ENCODE measurements at regions not wholly inside any gene's neighbourhood (a gene's known extent, or its start where the extent isn't known, plus 50 kb on each side); places are given as distances from the start of the nearest gene placed in this dataset.
A peak's percentile ranks its signal among the peaks of the same experiment; 100 is the strongest.
"Not testable (repeated sequence)": the region's sequence is repeated elsewhere in the genome, so short reads cannot be mapped to it uniquely, and the experiment has no call there.

DNA sequence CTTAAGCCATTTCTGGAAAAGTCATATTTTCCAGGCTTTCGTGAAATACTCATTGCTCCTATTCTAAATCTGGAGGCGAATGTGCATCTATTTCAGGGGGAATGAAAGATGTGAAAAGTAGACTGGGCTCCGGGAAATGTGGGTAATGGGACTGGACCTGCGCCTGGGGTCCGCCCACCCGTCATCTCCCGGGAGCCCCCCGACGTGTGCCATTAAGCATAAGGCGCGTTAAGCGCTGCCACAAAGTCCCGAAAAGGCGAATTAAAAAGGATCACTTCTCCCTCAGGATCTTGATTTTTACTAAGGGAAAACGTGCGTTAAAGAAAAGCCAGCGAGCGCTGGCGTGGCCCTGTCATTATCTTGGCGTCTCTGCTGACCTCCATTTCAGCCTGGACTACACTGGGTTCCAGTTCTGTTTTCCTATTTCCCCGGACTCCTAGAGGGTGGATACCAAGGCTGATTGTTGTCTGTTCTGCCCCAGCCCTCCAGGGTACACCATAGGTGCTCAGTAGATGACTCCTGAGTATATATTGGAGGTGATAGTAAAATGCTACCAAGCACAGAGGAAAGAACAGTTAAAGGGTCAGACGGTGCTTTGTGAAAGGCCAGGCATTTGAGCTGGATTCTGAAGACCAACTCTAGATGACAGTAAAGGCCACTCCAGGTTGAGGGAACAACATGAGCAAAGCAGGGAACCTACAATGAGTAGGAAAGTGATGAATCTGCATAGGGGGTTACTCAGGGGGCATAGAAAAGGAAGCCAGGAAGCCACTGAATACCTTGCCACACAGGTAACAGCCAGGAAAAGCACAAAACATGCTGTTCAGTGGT is 89.2 kb upstream of the ARID1B start:
- DNase-seq: no peak

DNA sequence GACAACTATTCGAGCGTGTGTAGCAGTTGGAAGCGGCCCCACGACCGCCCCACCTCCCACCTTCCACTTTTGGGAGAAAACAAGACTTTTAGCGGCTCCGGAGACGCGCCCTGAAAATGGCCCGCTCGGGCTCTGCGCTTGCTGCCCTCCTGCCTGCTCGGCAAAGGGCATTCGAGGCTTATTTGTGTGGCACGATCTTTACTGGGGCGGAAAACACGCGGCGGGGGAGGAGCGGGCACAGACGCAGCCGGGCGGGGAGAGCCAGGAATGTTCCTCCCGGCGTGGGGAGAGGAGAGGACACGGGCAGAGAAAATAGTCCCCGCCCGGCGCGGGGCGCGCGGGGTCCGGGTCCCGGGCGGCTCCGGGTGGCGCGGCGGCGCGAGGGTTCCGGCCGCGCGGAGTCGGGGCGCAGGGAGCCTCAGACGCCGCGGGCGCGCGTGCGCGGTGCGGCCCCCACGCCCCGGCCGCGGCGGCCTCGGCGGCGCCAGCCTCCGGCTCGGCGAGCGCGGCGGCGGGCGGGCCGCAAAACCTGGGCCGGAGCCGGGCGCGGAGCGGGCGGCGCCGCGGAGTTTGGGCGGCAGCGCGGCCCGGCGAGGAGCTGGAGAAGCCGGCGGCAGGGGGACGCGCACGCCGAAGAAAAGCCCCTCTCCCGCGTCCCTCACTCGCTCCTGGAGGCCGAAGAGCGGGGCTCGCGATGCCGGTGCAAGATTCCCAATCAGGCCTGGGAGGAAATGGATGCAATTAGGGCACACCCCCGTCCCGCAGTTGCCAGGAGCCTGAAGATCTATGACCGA is 90.0 kb upstream of the ARID1B start:
- DNase-seq: peak; percentile 94

DNA sequence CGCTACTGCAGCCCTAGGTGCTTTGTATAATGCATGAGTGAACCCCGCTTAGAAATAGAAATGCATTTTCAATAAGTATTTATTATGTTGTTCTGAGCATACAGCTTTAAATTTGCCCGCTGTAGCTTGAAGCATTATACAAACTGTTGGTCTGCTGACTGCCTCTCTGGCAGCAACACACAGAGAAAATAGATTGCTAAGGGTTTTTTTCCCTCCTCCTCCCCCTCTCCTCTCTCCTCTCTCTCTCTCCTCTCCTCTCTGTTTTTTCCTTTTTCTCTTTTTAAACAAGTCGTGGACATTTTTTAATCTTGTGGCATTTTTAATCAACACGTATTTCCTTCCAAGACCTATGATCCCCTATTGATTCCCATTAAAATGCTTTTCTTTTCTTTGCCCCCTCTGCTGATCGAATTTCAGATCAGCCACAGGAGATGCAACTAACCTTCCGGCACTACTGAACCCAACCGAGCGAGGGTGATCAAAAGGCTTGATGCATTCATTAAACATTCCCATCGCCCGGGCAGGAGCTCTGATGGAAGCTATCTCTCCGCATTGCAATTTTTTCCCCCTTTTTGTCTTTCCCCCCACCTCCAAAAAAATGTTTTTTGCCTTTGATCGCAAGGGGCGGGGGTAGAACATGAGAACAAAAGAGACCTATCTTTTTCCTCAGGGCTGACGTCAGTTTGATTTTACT is 90.7 kb upstream of the ARID1B start:
- DNase-seq: peak; percentile 94

DNA sequence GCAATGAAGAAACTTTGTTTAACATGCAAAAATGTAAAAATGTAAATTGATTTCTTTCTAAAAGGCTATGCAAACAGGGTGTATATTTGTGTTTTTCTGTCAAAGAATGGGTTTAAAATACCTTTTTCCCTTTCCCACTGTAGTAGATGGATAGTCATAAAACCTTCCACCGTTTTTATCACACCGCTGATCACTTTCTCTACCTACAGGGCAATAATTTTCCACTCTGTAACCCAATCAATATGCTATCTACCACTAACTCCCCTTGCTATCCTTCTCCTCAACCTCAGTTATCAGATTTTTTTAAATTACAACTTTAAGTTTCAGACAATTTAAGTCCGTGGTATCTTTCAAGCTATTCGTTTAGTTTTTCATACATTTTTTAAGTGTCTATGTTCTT is 91.4 kb upstream of the ARID1B start:
- no peak for DNase-seq

DNA sequence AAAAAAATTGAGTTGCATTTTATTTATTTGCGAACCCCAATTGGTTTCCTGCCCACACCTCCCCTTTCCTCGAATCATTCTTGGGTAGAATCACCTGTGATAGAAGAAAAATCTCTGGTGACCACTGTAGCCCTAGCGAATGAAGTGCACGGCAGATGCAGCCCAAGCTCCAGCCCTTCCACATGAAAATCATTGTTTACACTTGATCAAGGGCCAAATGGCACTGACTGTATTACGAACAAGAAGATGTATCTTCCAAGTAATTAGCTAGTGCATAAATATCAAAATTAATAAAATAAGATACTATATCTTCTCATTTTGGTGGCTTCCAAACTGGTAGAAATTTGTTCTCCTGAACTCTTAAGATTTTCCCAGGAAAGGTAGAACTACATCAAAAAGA is 93.4 kb upstream of the ARID1B start:
- DNase-seq: no peak

DNA sequence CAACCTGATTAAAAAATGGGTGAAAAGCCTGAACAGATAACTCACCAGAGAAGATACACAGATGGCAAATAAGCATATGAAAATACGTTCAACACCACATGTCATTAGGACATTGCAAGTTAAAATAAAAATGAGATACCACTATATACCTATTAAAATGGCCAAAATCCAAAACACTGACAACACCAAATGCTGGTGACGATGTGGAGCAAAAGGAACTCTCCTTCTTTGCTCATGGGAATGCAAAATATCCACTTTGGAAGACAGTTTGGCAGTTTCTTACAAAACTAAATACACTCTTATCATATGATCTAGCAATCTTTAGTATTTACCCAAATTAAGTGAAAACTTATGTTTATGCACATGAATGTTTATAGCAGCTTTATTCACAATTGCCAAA is 100.5 kb upstream of the ARID1B start:
- no peak for DNase-seq

DNA sequence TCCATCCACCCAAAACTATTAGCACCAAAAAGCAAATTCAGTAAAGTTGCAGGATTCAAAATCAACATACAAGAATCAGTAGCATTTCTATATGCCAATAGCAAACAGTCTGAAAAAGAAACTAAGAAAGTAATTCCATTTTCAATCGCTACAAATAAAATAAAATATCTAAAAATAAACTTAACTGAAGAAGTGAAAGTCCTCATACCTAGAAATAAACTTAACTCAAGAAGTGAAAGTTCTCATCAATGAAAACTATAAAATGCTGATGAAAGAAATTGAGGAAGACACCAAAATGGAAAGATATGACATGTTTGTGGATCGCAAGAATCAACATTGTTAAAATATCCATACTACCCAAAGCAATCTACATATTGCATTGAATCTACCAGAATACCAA is 103.0 kb upstream of the ARID1B start:
- no peak for DNase-seq

DNA sequence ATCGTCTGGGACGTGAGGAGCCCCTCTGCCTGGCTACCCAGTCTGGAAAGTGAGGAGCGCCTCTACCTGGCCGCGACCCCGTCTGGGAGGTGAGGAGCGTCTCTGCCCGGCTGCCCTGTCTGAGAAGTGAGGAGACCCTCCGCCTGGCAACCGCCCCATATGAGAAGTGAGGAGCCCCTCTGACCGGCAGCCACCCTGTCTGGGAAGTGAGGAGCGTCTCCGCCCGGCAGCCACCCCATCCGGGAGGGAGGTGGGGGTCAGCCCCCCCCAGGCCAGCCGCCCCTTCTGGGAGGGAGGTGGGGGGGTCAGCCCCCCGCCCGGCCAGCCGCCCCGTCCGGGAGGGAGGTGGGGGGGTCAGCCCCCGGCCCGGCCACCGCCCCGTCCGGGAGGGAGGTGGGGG is 107.1 kb upstream of the ARID1B start:
- not testable (repeated sequence) for DNase-seq

DNA sequence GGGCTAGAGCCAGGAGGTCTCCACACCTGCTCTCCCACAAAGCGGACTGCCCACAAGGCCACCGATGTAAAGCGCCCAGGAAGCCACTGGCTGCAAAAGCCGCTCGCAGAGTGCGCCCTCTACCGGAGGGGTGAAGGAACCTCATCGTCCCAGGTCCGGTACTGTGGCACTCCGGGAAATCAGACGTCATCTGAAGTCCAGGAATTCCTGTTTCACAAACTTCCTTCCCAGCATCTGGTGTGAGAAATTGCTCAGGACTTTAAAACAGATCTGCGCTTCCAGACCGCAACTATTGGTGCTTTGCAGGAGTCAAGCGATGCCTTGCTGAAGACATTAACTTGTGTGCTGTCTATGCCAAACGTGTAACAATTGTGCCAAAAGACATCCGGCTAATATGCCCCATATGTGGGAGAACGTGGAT is 115.1 kb upstream of the ARID1B start:
- DNase-seq: no peak

DNA sequence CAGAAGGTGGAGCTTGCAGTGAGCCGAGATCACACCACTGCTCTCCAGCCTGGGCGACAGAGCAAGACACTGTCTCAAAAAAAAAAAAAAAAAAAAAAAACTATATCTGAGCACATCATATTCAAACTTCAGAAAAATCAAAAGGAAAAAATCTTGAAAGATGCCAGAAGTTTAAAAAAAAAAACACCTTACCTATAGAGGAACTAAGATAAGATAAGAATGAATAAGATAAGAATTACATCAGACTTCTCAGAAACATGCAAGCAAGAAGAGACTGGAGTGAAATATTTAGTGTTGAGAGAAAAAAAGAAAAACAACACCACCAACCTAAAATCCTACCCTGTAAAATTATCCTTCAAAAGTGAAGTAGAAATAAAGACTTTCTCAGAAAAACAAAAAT is 116.8 kb upstream of the ARID1B start:
- no peak for DNase-seq

DNA sequence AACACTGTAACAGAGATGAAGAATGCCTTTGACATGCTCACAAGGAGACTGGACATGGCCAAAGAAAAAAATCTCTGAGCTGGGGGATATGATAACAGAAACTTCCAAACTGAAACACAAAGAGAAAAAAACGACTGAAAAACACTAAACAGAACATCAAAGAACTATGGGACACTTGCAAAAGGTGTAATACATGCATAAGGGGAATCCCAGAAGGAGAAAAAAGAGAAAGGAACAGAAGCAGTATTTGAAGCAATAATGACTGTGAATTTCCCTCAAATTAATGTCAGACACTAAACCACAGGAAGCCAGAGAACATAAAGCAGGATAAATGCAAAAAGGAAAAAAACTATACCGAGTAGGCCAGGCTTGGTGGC is 117.4 kb upstream of the ARID1B start:
- DNase-seq: no peak

DNA sequence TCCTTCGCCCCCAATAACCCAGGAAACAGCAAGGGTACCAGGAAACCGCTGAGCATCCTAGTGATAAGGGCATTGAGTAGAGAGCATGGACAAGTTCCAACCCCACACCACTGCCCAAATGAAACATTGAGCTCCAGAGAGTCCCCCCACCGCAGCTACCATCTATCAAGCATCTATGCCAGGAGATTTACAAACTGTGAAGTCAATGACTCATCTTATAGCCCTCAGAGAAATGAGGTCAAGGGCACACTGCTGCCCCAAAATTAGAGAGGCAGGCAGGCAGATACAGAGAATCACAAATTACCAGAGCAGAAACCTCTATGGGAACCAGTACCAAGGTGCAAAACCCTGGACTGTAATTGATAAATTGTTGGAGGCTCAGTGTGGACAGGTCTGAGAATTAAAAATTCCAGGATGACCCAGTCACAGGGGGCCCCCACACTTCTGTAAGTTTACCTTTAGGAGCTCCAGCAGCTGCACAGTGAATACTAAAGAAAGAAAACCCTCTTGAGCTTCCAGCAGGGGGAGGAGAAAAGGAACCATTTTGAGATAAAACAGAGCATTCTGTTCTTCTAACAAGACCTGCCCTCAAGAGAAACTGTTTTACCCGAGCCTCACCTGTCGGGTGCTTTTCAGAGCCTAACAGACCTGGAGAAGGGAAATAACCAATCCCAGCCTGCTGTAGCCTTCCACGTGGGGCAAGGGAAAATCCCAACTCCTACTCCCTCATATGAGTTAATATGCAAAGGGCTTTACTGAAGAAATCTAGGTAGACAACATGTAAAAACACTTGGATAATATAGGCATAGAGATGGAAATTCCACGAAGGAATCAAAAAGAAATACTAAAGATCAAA is 118.0 kb upstream of the ARID1B start:
- no peak for DNase-seq

DNA sequence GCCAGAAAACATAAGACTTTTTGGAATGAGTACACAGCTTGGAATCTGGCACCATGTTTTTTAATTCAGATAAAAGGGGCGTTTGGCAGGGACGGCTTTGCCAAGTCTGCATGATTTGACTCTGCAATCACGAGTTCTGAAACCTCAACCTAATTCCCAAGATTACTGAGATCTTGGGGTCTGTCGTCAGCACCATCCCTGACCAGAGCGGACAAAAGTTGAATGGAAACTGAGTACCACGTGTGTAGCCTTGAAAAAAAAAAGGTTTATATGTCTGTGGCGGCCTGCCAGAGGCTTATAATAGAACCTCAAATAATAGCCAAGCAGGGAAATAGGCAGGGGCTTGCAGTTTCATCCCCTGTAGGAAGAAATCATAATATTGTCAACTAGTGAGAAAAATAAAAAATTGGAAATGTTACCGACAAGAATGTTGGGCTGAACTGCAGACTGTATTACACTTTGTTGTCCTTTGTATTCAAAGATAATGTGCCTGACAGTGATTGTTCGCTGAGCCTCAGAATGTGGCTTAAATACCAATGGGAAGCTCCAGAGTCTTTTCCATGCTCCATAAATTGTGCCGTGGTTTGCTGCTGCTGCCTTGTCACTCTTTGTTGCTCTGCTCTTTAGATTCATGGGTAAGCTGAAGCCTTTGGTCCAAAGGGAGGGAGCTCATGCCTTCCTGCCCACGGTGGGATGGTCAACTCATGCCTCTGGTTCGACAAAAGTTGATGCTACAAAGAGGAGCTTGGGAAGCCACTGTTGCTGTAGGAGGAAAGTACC is 118.8 kb upstream of the ARID1B start:
- DNase-seq: peak; percentile 52

DNA sequence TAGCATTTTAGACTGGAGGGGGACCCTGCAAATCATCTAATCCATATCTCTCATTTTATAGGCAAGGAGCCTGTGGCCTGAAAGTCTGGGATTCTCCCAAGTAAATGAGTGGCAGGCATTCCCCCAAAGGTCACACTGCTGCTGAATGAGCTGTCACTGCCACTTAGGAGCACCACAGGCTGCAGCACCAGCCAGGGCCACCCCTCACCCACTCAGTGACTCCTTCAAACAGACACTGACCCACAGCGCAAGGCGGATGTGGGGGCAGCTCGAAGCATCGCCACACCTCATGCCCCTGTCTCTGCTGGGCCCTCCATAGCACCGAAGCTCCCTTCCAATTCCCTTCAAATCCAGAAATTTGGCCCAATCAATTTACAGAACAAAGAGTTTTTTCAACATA is 119.9 kb upstream of the ARID1B start:
- DNase-seq: no peak

DNA sequence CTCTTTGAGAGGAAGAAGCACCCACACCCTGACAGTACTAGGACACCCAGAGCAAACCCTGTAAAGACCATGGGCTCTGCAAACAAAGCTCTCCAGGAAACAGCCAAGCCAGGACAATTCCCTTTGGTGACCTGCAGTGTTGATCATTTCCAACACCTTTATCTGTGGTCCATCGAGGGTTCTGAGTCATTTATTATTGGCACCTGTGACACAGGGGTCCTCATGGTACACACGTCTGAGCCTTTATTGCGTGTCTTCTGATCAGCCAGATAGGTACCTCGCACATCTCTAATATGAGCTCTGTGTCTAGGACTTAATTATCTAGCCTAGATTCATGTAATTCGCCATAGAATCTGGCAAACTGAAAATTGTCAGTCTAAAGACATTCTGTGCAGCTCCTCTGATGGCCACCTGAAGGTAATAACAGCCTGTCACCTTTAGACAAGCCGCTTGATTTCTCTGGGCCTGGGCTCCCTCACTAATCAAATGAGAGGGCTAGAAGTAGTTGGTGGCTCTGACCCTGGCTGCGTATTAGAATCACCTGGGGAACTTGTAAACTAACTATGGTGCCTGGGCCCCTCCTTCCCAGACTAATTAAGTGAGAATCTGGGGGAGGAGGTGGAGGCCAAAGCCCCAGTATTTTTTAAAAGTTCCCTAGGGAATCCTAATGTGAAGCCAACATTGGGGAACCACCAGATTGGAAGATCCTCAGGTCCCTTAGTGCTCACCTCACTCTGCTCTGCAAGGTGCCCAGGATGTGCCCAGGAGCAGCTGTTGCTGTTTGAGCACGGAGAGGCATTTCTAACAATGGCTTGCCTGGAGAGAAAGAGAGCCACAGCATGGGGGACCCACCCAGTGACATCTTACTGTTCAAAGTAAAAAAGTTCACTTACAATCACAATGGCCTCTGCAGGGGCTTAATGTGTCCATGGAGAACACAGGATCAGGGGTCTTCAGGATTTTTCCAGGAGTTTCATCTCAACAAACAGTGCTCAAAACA is 122.0 kb upstream of the ARID1B start:
- no peak for DNase-seq

DNA sequence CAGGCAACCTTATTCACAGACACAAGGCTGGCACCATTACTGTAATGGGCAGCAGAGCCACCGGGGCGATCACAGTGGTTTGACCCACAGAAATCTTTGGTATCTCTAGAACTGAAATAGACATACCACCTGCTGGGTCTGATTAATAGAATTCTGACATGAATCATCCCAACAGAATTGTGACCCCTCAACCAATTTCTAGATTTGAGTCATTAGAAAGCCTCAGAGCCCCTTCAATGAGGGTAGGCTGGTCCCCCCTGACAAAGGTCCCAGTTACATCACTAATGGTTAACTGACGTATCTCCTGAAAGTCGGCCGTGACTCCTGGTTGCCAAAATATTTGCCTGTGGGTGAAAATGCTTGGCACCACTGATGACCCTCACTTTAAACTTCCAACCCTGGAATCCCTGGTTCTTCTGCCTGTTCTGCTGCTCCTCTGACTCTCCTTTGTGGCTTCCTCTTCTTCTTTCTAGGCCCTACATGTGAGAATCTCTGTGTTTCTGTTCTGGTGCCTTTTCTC is 124.9 kb upstream of the ARID1B start:
- DNase-seq: no peak

DNA sequence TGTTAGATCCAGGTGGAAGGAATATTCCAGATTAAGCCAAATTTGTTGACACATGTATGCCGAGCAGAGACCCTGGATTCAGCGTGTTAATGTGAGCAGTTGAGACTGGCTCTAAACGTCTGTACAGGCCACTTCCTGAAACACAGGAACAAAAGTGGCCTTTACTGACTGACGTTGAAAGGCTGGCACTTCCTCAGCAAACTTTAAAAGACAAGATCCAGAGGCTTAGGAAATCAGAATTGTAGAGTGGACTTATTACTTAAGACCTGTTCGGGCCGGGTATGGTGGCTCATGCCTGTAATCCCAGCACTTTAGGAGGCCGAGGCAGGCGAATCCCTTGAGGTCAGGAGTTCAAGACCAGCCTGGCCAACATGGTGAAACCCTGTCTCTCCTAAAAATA is 125.7 kb upstream of the ARID1B start:
- no peak for DNase-seq

DNA sequence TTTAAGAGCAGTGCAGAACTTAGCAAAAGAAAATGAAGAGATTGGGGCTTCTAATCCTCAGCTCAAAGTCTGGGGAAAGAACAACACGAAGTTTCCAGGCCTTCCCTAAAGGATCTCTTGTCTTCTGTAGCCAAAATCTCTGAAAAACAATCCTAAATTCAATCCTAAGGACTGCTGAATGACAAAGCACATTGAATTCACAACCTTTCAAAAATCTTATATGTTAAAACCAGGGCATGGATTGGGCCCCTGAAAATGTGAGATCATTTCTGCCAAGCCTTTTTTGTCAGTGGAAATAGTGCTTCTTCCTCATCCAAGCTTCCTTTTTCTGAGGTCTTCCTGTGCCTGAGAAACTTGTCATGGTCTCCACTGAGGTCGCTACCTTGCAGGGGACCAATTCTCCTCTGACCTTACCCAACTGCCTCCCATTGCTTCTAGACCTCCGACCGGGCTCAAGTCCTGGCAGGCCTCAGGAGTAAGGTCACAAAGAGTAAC is 126.2 kb upstream of the ARID1B start:
- no peak for DNase-seq

DNA sequence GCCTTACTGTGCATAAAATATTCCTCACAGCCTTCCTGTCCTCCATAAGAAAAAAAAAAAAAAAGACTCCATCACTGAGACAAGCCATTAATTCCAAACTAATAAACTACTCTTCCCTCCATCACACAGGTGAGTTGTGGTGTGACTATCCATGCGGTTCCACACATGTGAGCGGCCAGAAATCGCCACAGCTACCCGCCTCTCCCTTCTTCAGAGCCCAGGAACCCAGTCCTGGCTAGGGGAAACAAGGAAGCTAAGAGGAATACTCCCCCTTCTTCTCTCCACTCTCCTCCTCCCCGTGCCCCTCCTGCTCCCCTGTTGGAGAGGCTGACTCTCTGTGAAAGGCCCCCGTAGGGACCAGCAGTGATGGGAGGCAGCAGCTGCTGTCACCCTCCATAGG is 128.6 kb upstream of the ARID1B start:
- DNase-seq: no peak

DNA sequence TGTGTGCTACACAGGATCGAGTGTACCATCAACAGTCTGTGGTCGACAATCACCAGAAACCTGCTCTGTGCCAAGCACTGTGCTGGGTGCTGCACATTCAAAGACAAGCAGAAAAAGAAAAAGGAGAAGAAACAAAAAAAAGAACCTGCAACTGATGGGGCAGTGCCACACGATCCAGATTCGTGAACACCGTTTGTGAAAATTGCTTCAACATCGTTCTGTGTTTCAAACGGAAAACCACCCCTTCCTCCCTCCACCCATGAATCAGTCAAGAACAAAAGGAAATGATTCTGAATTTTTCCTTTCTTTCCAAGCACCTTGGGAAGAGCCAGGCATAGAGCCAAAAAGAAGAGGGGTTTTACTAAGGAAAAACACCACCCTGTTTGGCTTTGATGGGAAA is 129.2 kb upstream of the ARID1B start:
- no peak for DNase-seq

All from NCI-H1105 treated with DMSO at 0.1 percent for 48 hours (cell line).